ENCODE measurements at regions not wholly inside any gene's neighbourhood (a gene's known extent, or its start where the extent isn't known, plus 50 kb on each side); places are given as distances from the start of the nearest gene placed in this dataset.

GRCh38 chr2:133900909-133901308 lies 332.6 kb upstream of the NCKAP5 start:
- Histone ChIP-seq H3K4me1 (no peaks in the 10 kb centered on the region), H3K4me3 (no peak overlapping the region), H3K36me3 (no peaks in the 10 kb centered on the region), H3K27ac (no peak overlapping the region), H3K27me3 (no peaks in the 10 kb centered on the region), H3K9me3 (no peaks in the 10 kb centered on the region)
- DNase-seq (ENCODE audit: low spot score in 2 of 2): no peak
- intact Hi-C loops (cut with DNase I; ENCODE audit: low total_unique reads): no loop called here
- no peak for TF ChIP-seq POLR2A (IDR thresholded peaks at IDR 0.05)

- no peaks in the 10 kb centered on the region for H3K9me3 ChIP-seq
- TF ChIP-seq POLR2A (IDR thresholded peaks at IDR 0.05) (no peak), CTCF (IDR thresholded peaks at IDR 0.05) (no peak), POLR2AphosphoS5 (IDR thresholded peaks at IDR 0.05) (no peak)
- no peak overlapping the region for H3K4me3 ChIP-seq
- no peaks in the 10 kb centered on the region for H3K4me1 ChIP-seq
- intact Hi-C loops (cut with DNase I; ENCODE audit: low total_unique reads): no loop called here
- no peaks in the 10 kb centered on the region for H3K36me3 ChIP-seq
- H3K27me3 ChIP-seq: no peaks in the 10 kb centered on the region
- no peak for DNase-seq (ENCODE audit: low spot score in 2 of 2)
- no peak overlapping the region for H3K27ac ChIP-seq
Observed at GRCh38 chr2:133906396-133906795, 338.1 kb upstream of the NCKAP5 start.

- H3K4me3 ChIP-seq: no peak overlapping the region
- DNase-seq (ENCODE audit: low spot score in 2 of 2): no peak
- intact Hi-C loops (cut with DNase I; ENCODE audit: low total_unique reads): no loop called here
- TF ChIP-seq CTCF (IDR thresholded peaks at IDR 0.05): no peak
- no peaks in the 10 kb centered on the region for H3K4me1 ChIP-seq
- H3K27me3 ChIP-seq: no peaks in the 10 kb centered on the region
- H3K36me3 ChIP-seq: no peaks in the 10 kb centered on the region
- H3K27ac ChIP-seq: no peak overlapping the region
- no peaks in the 10 kb centered on the region for H3K9me3 ChIP-seq
Observed at GRCh38 chr2:133906926-133907325, 338.7 kb upstream of the NCKAP5 start.

GRCh38 chr2:133908171-133908570 lies 339.9 kb upstream of the NCKAP5 start:
- intact Hi-C loops (cut with DNase I; ENCODE audit: low total_unique reads): no loop called here
- Histone ChIP-seq H3K4me3 (no peak overlapping the region), H3K27ac (no peak overlapping the region), H3K9me3 (no peaks in the 10 kb centered on the region), H3K36me3 (no peaks in the 10 kb centered on the region), H3K27me3 (no peaks in the 10 kb centered on the region), H3K4me1 (no peaks in the 10 kb centered on the region)
- DNase-seq (ENCODE audit: low spot score in 2 of 2): no peak
- TF ChIP-seq POLR2A (IDR thresholded peaks at IDR 0.05) (no peak), POLR2AphosphoS5 (IDR thresholded peaks at IDR 0.05) (no peak), CTCF (IDR thresholded peaks at IDR 0.05) (no peak)

- Histone ChIP-seq H3K27ac (no peak overlapping the region), H3K9me3 (no peaks in the 10 kb centered on the region), H3K4me3 (no peak overlapping the region), H3K4me1 (no peaks in the 10 kb centered on the region), H3K27me3 (no peaks in the 10 kb centered on the region), H3K36me3 (no peaks in the 10 kb centered on the region)
- no peak for DNase-seq (ENCODE audit: low spot score in 2 of 2)
- no peak for TF ChIP-seq CTCF (IDR thresholded peaks at IDR 0.05)
- no peak for TF ChIP-seq POLR2AphosphoS5 (IDR thresholded peaks at IDR 0.05)
- no peak for TF ChIP-seq POLR2A (IDR thresholded peaks at IDR 0.05)
- intact Hi-C loops (cut with DNase I; ENCODE audit: low total_unique reads): no loop called here
Observed at GRCh38 chr2:133918141-133918540, 335.7 kb upstream of the MGAT5 start.

GRCh38 chr2:133919285-133919684 lies 334.6 kb upstream of the MGAT5 start:
- H3K27me3 ChIP-seq: no peaks in the 10 kb centered on the region
- no peak for DNase-seq (ENCODE audit: low spot score in 2 of 2)
- no peaks in the 10 kb centered on the region for H3K36me3 ChIP-seq
- intact Hi-C loops (cut with DNase I; ENCODE audit: low total_unique reads): no loop called here
- H3K9me3 ChIP-seq: no peaks in the 10 kb centered on the region
- H3K4me1 ChIP-seq: no peaks in the 10 kb centered on the region
- no peak overlapping the region for H3K27ac ChIP-seq
- TF ChIP-seq POLR2AphosphoS5 (IDR thresholded peaks at IDR 0.05) (no peak), POLR2A (IDR thresholded peaks at IDR 0.05) (no peak), CTCF (IDR thresholded peaks at IDR 0.05) (no peak)
- H3K4me3 ChIP-seq: no peak overlapping the region
